ENCODE measurements at regions not wholly inside any gene's neighbourhood (a gene's known extent, or its start where the extent isn't known, plus 50 kb on each side); places are given as distances from the start of the nearest gene placed in this dataset.

DNA sequence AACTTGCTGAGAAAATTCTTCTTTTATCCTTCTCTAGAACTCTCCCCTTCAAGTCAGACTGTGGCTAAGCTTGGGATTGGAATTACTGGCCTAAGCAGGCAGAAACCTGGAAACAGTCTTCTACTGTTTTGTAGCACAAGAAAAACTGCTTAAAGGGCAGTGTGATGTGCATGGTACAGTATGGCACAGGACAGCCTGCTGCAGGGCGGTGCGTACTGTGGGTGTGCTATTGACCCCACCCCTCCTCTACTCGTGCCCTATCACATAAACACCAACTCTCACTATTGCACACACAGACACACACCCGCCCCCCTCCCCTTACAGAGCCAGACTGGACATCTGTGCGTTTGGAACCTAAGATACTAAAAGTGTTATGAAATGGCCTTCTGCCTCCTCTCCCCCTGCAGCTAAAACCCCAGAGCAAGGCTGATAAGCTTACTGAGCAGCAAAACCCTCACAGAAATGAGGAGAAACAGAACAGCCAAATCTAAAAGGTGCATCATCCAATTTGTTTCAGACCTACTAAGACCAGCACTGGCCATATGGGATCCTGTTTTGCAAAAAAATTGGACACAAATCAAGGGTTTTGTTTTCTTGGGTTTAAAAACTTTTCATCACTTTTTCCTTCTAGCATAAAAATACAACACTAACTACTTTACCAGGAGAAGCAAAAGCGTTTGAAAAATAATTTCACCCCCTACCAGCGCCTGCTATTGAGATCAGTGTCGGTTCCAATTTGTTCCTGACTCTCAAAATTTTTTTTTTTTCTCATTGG lies 355.8 kb upstream of the LYPLAL1 start:
- no peak for DNase-seq
- intact Hi-C loops (cut with DNase I) = no loop called here
- FAIRE-seq = no peak

DNA sequence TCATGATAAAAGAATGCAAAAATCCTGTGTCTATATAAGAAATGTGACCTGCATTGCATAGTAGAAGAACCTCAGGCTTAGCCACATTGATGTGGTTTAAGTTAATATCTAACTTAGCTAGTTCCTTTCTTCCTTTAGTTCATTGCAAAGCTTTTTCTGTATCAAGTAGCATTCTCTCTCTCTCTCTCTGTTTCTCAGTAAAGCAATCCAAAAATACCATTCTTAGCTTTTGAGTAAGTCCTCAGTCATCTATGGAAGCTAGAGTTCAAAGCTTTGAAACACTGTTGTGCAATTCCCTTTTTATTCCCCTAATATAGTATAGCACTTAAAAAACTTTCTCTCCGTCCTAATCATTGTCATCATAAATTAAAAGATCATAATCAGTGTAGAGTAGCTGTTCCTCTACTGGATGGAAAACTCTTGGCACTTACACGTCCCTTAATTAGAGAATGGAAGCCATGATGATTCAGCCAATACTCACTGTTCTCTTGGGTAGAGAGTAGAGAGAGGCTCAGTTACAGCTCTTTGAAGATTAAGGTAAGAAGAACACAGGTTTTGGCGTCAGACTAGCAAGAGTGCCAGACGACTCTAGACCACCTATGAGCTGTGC lies 350.3 kb upstream of the LYPLAL1 start:
- no peaks in the 10 kb centered on the region for H3K36me3 ChIP-seq
- WGBS, 2 donors = 59 to 69% methylated on average over 4 of the region's 4 CpGs
- ATAC-seq (peak in 1 of 4 donors; percentile 60), FAIRE-seq (no peak), DNase-seq (no peak)
- no peaks in the 10 kb centered on the region for H3K27me3 ChIP-seq
- H3K4me3 ChIP-seq = no peak overlapping the region
- H3K4me1 ChIP-seq = no peaks in the 10 kb centered on the region
- TF ChIP-seq, protein P1, sequence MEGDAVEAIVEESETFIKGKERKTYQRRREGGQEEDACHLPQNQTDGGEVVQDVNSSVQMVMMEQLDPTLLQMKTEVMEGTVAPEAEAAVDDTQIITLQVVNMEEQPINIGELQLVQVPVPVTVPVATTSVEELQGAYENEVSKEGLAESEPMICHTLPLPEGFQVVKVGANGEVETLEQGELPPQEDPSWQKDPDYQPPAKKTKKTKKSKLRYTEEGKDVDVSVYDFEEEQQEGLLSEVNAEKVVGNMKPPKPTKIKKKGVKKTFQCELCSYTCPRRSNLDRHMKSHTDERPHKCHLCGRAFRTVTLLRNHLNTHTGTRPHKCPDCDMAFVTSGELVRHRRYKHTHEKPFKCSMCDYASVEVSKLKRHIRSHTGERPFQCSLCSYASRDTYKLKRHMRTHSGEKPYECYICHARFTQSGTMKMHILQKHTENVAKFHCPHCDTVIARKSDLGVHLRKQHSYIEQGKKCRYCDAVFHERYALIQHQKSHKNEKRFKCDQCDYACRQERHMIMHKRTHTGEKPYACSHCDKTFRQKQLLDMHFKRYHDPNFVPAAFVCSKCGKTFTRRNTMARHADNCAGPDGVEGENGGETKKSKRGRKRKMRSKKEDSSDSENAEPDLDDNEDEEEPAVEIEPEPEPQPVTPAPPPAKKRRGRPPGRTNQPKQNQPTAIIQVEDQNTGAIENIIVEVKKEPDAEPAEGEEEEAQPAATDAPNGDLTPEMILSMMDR (IDR thresholded peaks at IDR 0.05) = no peak
- H3K9me3 ChIP-seq = no peaks in the 10 kb centered on the region
- intact Hi-C loops (cut with DNase I) = no loop called here
- no peak overlapping the region for H3K27ac ChIP-seq

More for the DNA sequence above, 355.8 kb upstream of the LYPLAL1 start:
- Histone ChIP-seq H3K27me3 (no peaks in the 10 kb centered on the region), H3K36me3 (no peaks in the 10 kb centered on the region), H3K27ac (no peak overlapping the region), H3K4me3 (no peak overlapping the region), H3K9me3 (no peaks in the 10 kb centered on the region), H3K4me1 (no peaks in the 10 kb centered on the region)
- WGBS, 2 donors = 67 to 76% methylated on average over 8 of the region's 8 CpGs
- TF ChIP-seq, protein P1 (IDR thresholded peaks at IDR 0.05) = no peak
- peak in 1 of 4 donors; percentile 17 for ATAC-seq

DNA sequence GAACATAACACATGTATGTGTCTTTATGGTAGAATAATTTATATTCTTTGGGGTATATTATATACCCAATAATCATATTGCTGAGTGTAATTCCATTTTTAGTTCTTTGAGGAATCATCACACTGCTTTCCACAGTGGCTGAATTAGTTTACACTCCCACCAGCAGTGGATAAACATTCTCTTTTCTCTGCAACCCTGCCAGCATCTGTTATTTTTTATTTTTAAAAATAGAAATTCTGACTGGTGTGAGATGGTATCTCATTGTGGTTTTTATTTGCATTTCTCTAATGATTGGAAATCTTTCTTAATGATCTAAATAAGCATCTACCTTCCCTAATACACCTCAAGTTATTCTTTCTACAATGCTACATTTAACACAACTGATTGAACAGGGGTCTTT lies 346.2 kb upstream of the LYPLAL1 start:
- no peak for DNase-seq
- Histone ChIP-seq H3K4me3 (no peak overlapping the region), H3K27ac (no peak overlapping the region), H3K36me3 (no peaks in the 10 kb centered on the region), H3K4me1 (no peaks in the 10 kb centered on the region), H3K9me3 (no peaks in the 10 kb centered on the region), H3K27me3 (no peaks in the 10 kb centered on the region)
- no peak for FAIRE-seq
- TF ChIP-seq, protein P1 (IDR thresholded peaks at IDR 0.05) = no peak
- ATAC-seq = no peak
- intact Hi-C loops (cut with DNase I) = no loop called here

DNA sequence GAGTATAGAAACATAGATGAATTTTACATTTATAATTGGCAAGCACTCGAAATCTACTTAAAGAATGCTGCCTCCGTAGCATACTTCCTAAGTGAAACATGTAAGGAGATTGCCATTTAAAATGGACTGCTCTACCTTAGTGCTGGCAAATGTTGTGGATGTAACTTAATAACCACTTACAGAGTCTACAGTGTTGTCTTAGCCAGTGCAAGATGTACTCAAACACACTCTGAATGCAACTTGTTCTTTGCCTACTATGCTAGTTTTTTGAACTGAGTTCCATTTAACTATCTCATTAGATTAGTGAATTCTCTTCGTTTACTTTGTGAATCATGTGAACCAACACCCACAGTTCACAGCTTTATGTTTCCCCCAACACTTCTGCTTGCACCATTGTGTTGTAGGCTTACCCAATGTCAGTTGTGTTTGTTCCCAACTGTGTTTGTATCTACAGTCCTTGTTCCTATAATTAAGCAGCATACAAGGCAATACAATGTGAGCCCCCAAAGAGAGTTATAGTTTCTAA lies 345.5 kb upstream of the LYPLAL1 start:
- no peak for DNase-seq
- WGBS, 2 donors = 79 to 80% methylated on average over 3 of the region's 3 CpGs
- ATAC-seq = no peak
- H3K27me3 ChIP-seq = no peaks in the 10 kb centered on the region
- no peak overlapping the region for H3K27ac ChIP-seq
- H3K9me3 ChIP-seq = no peaks in the 10 kb centered on the region
- TF ChIP-seq, protein P1 (IDR thresholded peaks at IDR 0.05) = no peak
- H3K4me1 ChIP-seq = no peaks in the 10 kb centered on the region
- intact Hi-C loops (cut with DNase I) = no loop called here
- no peaks in the 10 kb centered on the region for H3K36me3 ChIP-seq
- H3K4me3 ChIP-seq = no peak overlapping the region
- no peak for FAIRE-seq

DNA sequence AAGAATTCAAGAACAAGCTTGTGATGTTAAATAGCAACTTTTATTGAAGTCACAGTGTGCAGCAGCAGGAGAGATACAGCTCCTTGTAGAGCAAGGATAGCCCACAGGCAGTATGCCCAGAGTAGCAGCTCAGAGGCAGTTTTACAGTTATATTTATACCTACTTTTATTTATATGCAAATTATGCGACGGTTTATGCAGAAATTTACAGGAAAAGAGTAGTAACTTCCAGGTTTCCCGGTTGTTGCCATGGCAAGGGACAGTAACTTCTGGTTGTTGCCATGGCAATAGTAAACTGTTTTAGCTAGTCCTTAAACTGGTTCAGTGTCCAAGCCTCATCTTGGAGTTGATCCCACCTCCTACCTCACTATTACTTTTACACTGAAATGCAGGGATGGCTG lies 344.6 kb upstream of the LYPLAL1 start:
- no peak for FAIRE-seq

More for the DNA sequence above, 344.6 kb upstream of the LYPLAL1 start:
- intact Hi-C loops (cut with DNase I) = no loop called here
- ATAC-seq (no peak), DNase-seq (no peak)
- H3K9me3 ChIP-seq = no peaks in the 10 kb centered on the region
- 80 to 89% methylated on average over 3 of the region's 3 CpGs for WGBS, 2 donors
- H3K27me3 ChIP-seq = no peaks in the 10 kb centered on the region
- no peaks in the 10 kb centered on the region for H3K36me3 ChIP-seq
- TF ChIP-seq, protein P1 (IDR thresholded peaks at IDR 0.05) = no peak
- no peaks in the 10 kb centered on the region for H3K4me1 ChIP-seq
- no peak overlapping the region for H3K27ac ChIP-seq
- no peak overlapping the region for H3K4me3 ChIP-seq

Measured in pancreas (tissue), 10 donors.